Fibroblast of skin of right quadriceps (primary cell): ENCODE measurements at regions not wholly inside any gene's neighbourhood (a gene's known extent, or its start where the extent isn't known, plus 50 kb on each side); places are given as distances from the start of the nearest gene placed in this dataset.
A peak's percentile ranks its signal among the peaks of the same experiment; 100 is the strongest.

Experiments
- DNase-seq: peaks from one replicate; pipeline ENCODE4 v3.0.0-alpha.2; 2013

DNA sequence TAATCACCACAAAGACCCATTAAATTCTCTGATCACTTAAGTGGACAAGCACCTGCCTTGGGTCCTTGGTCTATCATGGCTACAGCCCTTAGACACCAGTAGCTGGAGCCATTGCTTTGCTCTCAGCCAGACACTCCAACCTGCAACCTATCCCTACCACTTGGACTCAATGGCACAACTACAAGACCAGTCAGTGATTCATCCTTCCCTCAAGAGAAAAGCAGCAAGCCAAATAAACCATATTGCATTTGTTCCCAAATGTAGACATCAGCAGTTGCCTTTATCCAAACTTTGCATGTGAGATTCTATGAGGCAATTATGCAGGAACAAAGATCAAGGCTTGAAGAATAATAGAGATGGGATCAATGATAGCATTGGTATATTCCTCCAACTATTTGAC is 263.4 kb downstream of the HHIPL2 start:
- DNase-seq, result no peak

DNA sequence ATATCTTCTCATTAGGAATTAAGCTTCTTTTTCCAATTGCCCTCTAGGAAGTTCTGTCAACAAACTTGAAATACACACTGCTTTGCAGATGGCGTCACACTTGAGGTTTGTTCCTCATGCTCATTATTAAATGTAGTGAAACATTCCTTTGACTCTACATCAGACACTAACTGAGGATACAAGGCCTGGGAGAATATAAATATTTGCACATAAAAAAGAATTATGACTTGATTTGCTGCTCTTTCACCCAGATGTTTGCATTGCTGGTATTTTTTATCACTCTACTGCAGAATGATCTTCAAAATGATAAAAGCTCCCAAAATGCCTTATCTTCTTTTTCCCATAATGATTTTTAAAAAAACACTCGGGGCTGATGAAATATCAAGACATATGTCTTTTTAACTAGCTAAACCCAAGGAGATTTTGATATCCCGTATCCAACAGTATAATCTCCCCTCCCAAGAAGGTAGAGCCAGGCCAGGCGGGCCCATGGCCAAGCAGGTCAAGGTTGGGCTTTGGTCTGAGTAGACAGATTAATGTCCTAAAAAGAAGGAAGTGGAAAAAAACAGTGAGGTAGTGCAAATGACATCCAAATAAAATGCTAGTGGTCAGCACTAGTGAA is 264.6 kb downstream of the HHIPL2 start:
- peak; percentile 95 for DNase-seq

DNA sequence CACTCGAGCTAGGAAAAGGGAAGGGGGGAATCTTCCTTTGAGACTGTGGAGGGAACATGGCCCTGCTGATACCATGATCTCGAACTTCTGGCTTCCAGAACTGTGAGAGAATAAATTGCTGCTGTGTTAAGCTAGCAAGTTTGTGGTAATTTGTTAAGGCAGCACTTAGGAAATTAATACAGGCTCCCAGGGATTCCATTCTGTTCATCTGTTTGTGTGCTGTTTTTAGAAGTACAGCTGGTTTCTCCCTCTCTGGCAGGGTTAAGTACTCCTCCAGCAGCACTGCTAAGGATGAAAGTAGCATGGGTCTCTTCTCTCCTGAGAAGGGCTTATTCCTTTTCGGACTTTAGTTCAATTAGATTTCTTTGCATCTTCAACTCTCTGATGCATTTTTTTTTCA is 268.3 kb downstream of the HHIPL2 start:
- no peak for DNase-seq

DNA sequence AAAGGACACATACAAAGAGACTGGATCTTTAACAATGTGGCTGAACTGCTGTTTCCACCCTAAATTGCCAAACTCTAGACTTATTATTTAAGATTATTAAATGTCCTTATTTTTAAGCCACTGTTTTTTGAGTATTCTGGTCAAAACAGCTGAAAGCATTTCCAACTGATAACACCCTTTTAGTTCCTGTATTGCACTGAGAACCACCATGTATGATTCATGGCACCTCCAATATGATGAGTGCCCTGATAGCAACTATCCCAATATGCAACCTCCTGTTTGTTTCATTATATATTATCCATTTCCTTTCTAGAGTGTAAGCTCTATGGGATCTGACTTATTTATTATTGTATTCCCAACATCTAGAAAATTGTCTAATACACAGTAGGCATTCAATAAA is 269.4 kb downstream of the HHIPL2 start:
- DNase-seq, result no peak

DNA sequence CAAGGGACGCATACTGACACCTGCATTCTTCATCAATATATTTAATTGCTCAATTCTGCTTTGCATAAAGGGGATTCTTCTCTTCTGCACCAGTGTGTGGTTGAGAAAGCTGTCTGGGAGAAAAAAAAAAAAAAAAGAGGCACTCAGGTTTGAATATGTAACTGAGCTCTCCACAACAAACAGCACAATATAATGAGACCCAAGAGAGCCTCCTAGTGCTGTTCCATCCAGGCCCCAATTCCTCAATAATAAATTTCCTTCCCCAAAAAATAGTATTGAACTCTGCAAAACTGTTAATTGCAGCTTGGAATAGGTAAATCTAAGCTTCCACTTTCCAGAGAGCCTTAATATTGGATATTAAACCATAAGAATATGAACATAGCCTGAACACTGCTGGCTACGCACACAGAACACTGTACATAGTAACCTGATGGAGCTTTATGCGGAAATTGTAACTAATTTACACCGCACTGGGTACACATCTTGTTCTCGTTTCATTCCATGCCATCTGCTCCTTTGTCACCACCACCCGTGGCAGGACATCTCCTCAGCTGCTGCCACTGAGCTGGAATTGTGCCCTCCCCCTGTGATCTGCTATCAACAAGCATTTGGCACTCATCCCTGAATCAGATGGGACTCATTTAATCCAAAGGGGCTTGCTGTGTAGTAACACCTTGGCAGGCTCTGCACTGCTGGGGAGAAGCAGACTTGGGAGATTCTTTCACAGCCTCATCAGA is 272.0 kb downstream of the HHIPL2 start:
- DNase-seq, result no peak

DNA sequence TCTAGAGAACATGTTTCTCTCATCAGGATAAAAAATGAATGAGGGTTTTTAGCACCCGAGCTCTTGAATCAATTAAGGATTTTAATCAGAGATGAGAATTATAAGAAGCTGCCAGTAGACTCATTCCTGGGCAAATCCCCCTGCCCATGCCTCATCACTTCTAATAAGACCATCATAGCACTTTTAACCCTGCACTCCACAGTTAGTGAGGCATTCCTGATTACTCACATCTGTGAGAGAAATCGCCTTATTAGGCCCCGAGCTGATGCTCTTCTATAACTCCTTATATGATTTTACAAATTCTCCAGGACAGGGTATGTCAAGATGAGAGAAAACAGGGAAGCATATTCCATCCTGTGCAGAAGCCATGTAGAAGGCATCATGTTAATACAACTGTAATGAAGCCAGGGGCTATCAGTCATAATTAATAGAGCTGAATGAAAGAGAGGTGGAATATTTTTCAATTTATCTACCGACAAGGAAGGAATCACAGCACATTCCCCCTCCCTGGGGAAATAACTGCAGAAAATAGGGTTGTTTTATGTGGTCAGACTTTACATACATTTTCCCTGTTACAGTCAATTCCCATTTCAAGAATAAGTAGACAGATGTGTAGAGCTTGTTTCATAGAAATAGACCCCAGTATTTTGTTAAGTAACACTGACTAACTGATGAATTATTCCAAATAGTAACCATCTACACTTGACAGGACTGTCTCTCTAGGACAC is 272.7 kb downstream of the HHIPL2 start:
- DNase-seq, result peak; percentile 67

DNA sequence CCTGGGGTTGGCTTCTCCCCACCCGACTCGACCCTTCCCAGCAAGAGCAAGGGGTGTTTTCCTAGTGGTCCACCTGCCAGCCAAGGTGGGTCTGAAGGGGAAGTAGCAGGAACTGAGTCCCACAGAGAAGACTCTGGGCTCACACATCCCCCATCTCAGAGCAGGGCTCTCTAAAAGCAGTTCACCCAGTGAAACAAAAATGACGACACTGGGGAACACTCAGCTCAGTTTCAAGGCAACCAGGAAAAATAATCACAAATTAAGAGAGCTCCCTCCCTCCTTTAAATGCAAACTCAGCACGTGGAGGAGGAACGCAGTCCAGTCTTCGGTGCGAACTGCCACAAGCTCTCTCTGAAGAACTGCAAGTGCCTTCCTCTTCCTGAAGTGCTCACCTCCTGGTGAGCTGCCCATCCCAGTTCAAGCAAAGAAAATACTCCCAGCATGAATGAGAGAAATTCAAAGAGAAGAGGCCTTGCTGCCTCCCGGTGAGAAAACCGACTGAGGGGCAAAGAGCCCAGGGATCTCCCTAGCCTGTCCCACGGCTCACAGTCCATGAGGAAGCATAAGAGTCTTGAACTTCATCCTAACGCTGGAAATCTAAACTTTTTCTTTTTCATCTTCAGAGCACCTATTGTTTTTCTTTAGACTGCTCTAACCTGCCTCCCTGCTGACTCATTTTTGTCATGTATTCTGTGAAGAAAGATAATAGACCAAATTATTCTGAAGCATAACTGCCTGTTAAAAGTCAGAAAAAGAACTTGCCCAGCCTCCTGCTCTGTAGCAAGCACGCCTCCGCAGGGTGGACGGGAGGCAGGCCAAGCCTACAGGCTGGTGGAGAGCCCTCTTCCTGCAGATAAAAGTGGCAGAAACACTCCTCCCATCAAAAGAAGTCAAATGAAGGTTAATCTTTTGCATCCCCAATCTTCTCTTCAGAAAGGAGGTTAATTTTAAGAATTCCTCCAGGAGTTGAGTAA is 281.4 kb downstream of the HHIPL2 start:
- no peak for DNase-seq

DNA sequence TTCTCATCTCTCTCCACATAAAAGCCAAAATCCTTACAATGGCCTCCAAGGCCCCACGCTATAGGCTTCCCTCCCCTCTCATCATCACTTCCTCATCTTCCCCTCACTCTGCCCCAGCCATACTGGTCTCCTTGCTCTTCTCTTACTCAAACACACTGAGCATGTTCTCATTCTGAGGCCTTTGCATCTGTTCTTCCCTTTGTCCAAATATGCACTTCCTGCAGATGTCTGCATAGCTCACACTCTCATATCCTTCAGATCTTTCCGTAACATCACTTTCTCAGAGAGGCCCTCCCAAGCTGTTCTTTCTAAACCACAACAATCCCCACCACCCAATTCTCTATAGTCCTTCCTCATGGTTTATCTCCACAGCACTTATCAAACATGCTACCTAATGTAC is 284.1 kb downstream of the HHIPL2 start:
- DNase-seq, result no peak

DNA sequence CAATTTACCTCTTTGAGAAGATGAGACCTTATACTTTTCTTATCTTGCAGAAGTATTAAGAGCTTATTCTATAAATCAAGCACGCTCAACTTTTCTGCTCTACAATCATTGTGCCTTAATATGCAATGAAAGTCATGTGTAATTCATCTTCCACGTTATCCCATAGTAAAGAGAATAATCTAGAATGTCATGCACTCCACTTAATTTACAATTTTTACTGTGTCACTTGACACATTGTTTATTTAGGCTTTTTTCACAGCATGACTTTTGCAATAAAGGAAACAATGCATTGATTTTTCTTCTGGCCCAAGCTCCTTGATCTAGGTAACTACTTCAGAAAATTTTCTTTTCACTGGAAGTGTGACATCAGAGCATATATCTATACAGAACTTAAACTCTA is 290.9 kb downstream of the HHIPL2 start:
- no peak for DNase-seq

DNA sequence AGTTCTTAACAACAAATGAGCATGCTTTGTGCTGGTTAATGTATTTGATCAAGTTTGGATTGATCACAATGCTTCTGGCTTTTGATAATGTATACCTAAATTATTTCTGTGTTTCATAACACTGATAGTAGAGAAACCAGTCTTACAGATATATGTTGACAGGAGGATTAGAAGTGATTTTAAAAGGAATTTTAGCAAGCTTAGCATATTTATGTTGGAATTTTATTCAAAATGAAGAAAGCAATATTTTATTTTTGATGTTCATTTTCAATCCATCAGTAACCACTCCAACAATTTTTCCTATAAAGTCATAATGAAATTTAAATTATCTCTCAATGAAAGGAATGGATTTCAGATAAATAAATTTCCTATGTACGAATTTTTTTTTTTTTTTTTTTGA is 291.8 kb downstream of the HHIPL2 start:
- DNase-seq, result no peak

DNA sequence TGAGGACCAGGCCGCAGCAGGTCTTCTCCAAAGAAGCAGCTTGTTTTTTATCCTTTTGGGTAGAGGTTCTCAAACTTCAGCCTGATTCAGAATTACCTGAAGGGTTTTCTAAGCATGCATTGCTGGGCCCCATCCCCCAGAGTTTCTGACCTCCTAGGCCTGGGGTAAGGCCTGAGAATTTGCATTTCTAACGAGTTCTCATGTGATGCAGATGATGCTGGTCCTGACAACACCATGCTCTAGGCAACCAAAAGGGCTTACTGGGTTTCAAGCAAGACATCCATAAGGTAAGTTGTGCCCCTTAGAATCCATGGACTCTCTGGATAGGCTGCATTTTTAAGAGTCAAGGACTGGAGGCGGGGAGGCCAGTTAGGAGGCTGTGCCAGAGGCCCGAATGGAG is 295.1 kb downstream of the HHIPL2 start:
- no peak for DNase-seq

DNA sequence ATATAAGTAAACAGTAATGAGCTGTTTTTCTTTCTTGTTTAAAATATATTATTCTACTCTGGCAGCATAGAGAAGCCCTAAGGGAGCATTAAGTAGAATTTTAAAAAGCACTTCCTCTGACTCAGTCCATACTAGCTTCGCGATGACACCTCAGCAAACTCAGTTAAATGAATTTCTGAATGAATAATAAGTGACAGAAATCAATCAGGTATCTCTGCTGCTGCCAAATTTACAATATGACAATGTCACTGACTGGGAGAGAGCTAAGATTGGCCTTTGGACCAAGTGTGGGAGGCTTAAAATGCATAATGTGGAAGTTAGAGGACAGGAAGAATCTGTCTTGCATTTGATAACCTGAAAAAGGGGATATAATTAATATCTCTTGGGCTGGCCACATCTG is 296.1 kb downstream of the HHIPL2 start:
- DNase-seq, result no peak

DNA sequence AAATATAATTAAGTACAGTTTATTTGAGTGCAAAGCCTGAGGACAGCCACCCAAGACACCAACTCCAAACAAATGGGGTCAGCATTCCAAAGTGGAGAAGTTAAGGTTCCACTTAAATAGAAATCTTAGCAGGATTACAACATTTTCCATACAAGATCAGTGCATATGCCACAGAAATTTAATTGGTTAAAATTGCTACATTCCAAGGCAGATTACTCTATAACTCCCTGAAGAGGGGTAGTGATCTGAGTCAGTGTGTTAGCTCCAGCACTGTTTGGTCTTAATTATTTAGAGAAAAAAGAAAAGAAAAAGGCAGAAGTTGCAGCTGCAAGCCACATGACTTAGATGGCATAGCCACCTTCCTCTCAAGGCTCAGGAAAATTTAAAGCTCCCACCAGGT is 297.5 kb downstream of the HHIPL2 start:
- peak; percentile 81 for DNase-seq

DNA sequence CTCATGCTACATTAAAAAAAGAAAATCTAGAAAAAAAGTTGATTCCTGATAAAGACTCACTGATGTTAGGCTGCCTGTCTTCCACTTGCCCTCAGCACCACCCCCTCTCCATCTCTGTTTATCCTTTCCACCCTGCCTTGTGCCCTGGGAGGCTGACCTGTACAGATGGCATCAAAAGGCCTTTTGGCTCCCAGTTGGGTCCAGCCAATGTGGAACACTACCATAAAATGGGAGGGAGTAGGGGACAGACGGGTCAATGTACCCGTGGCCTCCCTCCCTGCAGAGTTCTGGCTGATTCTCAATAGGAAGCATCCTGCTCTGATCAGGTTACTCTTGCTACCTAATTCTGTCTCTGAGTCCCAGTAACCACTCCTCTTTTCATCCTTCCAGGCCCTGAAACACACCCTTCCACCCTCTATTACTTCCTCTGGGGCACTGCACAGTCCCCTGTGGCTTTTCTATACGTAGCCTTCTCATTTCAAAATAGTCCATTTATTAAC is 300.0 kb downstream of the HHIPL2 start:
- DNase-seq, result no peak

DNA sequence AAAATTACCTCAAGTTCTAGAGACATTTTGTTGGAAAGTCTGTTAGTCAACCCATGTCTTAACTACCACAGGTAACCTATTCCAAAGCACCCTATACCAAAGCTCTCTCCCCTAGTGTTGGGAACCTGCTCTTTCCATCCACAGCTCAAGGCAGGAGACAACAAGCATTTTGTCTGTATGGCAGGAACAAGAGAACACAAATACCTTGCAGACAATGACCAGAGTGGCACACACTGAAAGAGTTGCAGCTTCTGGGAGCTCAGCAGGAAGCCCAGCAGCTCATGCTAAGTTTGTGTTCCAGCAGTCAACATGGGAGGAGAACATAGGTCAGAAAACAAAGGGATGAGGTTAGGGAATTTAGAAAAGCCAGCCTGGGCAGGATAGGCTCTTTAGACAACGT is 300.8 kb downstream of the HHIPL2 start:
- no peak for DNase-seq

DNA sequence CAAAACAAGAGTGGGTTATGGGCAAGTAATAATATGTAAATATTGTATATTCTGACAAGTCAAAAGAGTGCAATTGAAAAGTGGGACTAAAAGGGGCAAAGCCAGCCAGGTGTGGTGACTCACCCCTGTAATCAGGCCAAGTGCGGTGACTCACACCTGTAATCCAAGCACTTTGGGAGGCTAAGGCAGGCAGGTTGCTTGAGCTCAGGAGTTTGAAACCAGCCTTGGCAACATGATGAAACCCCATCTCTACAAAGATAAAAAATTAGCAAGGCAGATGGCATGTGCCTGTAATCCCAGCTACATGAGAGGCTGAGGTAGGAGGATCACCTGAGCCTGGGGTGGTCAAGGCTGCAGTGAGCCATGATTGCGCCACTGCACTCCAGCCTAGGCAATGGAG is 304.0 kb downstream of the HHIPL2 start:
- DNase-seq, result no peak

DNA sequence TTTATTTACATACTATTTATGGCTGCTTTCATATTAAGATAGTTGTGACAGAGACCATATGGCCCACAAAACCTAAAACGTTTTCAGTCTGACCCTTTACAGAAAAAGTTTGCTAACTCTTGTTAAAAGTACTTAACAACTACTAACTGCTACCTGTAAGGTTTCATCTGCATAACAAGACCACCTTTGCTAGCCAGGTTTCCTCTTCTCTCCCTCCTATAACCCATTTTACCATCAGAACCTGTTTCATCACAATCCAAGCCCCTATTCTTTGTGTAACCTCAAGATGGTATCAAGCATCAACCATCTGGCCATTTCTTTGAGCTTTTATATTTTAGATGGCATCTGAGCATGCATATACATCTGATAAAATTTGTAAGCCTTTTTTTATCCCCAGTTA is 305.4 kb downstream of the HHIPL2 start:
- DNase-seq, result no peak

DNA sequence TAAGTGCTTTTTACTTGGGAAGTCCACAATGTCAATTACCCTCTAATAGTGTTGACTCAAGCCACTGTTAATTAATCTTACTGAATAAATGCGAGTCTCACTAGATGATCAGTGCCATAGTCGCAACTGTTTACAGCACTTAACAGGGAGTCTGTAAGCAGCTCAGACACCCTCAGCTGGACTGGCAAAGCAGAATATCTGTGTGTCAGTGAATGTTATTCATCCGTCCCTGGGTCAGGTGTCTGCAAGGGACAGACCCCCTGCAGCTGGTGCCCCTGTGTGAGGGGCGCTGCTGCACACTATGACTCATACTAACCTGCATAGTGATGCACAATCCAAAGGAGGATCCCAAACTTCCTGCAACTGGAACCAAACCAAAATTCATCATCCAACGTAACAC is 306.5 kb downstream of the HHIPL2 start:
- DNase-seq, result no peak

DNA sequence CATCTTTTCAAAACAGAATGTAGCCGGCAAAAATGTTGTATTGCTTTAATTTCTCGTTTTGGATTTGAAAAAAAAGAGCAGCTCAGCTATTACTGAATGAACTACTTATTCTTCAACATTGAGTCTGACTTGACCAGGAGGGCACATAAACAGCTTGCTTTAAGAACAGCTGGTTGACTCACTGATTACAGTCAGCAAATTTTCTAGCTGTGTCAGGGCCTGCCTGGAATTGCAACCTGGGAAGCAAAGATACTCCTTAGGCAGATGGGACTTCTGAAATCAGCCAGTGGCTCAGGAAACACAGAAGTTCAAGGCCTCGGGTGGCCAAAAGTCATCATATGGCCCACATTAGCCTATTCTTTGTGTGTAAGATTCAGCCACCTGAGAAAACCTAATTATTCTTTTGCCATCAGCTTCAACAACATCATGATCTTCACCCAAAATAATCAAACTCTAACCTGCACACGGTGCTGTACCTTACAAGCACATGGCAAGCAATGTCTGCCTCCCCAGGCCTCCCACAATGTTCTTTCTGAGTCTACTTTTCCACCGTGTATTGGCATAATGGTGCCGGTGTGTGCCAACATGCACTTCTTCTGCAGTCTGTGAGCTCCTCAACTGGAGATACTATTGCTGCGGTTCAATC is 307.2 kb downstream of the HHIPL2 start:
- DNase-seq, result peak; percentile 35

DNA sequence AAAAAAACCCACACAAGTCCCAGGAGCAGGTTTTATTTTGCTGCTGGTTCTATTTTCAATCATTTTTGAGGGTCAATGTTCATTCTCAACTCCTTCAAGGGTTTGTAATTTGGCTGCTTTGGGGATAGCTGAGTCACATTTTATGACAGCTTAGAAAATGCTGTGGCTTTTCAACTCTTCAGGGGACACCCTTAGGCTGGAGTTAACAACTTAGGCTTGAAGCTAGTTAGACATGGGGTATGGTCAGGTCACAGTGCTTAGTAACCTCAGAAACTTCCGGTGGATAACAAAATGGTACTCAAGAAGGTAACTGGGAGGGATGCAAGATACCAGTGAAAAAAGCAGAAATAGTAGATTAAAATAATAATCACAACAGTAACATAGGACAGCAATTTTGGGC is 308.8 kb downstream of the HHIPL2 start:
- no peak for DNase-seq

DNA sequence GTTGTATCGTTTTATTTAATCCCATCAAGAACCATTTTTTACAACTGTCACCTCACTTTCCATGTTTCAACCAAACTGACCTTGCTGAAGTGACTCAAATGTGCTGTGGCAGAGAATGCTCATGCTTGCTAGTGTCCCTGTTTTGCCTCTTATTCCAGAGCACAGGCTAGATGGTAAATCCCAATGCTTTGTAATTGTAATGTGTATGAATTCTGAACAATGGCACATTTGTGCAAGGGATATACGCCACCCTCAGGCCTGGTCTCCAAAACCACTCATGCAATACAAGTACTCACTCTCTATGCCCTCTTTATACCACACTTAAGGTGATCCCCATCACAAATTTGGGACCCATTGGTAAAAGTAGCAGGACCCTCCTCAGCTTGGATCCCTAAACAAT is 313.6 kb downstream of the HHIPL2 start:
- DNase-seq, result no peak

DNA sequence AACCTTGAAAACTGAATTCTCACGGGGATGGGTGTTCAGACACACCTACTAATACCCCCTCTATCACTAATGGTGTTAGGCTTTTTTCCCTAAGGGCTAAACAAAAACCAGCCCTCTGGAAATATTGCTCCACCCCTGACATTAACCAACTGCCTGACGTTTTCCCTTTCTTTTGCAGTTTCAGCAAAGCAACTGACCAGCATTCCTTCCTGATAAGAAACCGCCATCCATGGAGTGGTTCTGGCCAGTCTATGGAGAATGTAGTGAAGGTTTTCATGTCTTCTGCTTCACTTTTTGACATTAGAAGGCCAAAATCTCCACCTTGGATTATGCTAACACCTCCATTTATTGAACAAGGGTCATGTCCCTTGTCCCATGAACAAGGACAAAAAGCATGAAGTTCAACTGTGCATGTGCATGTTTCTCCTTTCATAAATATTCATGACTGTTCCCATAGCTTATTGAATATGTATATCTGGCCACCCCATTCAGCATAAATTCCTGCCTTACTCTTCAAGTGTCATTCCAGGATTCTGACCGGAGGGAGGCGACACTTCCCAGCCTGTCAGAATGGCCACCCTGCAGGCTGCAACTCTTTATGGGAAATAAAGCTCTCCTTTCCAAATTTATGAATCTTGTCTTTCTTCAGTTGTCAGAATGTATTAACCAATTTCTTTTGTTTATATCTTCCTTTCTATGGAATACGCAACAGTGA is 314.3 kb downstream of the HHIPL2 start:
- DNase-seq, result no peak
